Hypothalamus (tissue), 51 donors: ENCODE measurements at regions not wholly inside any gene's neighbourhood (a gene's known extent, or its start where the extent isn't known, plus 50 kb on each side); places are given as distances from the start of the nearest gene placed in this dataset.
"Not testable (repeated sequence)": the region's sequence is repeated elsewhere in the genome, so short reads cannot be mapped to it uniquely, and the experiment has no call there.

Source experiments
- DNase-seq, 51 donors: peaks; one replicate each; lab custom pipeline; 2025; lab: John Stamatoyannopoulos, UW

GRCh38 chr10:20515654-20516053 lies 381.5 kb downstream of the NEBL start:
- DNase-seq = no peak

GRCh38 chr10:20512631-20513030 lies 384.5 kb downstream of the NEBL start:
- DNase-seq = no peak

DNA sequence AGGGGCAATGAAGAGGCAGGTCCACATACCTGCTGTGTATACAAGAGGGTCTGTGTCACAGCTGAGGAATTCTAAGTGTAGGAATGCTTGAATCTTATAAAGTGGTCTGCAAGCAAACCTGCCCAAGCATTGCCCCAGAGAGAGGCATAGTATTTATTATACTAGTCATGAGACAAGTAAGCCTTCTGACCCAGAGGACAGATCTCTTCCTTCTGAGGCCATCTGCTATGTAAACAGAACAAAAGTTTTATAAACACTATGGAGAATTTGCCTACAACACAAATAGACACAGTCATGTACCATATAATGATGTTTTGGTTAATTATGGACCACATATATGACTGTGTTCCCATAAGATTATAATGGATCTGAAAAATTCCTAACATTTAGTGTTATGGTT lies 388.2 kb downstream of the NEBL start:
- no peak for DNase-seq

GRCh38 chr10:20502903-20503585 lies 394.1 kb downstream of the NEBL start:
- no peak for DNase-seq

GRCh38 chr10:20494474-20494873 lies 402.6 kb downstream of the NEBL start:
- DNase-seq = no peak

- DNase-seq = no peak
Measured at GRCh38 chr10:20492447-20492846, 404.7 kb downstream of the NEBL start.

DNA sequence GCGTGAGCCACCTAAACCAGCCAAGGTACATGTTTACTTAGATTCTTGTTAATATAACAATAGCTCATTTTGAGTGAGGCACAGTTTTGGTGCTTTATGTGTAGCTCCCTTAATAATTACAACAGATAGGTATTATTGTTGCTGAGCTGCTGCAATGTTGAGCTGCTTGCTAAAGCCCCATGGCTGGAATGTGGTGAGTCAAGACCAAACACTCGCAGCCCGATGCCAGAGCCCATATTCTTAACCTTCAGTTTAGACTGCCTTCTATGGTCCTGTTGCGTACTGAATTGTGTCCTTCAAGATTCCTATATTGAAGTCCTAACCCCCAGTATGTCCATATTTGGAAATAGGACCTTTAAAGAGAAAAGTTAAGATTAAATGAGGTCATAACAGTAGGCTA lies 407.1 kb downstream of the NEBL start:
- no peak for DNase-seq

DNA sequence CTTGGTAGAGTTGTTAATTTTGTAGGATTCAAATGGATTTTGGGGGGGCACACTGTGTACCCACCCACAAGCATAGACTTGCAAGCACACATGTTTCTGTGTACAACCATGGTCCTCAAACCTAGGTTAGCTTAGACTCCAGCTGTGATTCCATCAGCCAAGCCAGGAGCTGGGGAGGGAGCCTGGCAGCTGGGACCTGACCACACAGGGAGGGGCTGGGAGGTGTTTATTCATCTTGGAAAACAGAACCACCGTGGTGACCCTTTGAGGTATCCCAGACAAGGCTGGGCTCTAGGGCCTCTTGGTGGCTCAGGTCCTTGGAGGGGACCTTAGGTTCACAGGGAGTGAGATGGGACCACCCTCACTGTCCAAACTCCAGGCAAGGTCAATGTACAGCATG lies 410.3 kb downstream of the NEBL start:
- DNase-seq = no peak

DNA sequence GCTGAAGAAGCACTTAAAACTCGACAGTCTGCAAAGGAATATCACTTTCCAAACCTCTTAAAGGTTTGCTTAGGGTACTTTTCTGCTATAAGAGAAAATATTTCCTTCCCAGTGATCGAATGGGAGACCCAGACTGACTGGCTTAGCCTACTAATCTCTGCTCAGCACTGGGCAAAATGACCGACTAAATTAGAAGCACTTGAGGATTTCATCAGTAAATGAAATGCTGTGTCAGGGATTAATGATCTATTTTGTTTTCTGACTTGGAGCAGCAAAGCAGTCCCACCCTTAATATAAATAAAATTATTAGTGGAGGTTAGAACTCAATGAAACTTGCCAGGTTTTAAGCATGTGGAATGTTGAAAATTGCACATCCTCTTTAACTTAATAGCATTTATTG lies 411.6 kb downstream of the NEBL start:
- DNase-seq = no peak

- no peak for DNase-seq
Measured at GRCh38 chr10:20481054-20481453, 416.1 kb downstream of the NEBL start.

- not testable (repeated sequence) for DNase-seq
Measured at GRCh38 chr10:20480575-20480974, 416.5 kb downstream of the NEBL start.

- DNase-seq = no peak
Measured at GRCh38 chr10:20474064-20474463, 423.0 kb downstream of the NEBL start.

- DNase-seq = peak in 1 of 51 donors; percentile 17
Measured at GRCh38 chr10:20473023-20473760, 423.9 kb downstream of the NEBL start.

GRCh38 chr10:20466731-20467130 lies 430.4 kb downstream of the NEBL start:
- DNase-seq = no peak

DNA sequence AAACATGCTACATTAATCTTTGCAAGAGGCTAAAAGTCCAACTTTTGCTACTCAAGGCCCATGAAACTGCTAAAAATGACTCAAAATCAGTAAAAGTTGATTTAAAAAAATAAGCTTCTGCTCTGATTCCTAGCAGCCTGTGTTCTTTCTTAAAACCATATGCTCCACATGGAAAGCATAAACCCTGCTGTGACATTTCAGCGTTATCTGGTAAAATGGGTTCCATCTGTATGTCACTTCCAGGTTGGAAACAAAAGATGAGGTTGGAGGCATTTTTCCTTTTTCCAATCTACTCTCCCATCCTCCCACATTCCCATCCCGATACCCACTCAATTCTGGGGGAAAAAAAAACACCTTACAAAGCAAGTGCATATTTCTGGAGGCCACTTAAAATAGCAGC lies 439.5 kb downstream of the NEBL start:
- DNase-seq = no peak

DNA sequence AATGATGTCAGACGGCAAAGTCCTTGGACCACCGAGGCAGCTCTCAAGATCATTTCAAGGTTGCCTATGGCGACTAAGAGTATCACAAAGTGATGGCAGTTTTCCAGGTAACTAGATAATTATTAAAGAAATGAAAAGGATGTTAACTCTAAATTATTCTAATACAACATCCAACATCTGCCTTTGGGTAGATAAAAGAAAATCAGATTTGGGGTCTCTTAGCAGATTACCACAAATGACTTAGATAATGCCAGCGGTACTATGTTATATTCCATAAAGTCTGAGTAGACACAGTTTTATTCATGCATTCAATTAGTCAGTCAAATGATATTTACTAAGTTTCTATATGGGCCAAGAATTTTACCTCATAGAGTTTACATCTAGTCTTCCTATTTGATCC lies 441.3 kb downstream of the NEBL start:
- no peak for DNase-seq

- DNase-seq = no peak
Measured at GRCh38 chr10:20454331-20454730, 442.8 kb downstream of the NEBL start.

GRCh38 chr10:20446561-20447193 lies 450.4 kb downstream of the NEBL start:
- no peak for DNase-seq

- no peak for DNase-seq
Measured at GRCh38 chr10:20443094-20443493, 454.0 kb downstream of the NEBL start.

DNA sequence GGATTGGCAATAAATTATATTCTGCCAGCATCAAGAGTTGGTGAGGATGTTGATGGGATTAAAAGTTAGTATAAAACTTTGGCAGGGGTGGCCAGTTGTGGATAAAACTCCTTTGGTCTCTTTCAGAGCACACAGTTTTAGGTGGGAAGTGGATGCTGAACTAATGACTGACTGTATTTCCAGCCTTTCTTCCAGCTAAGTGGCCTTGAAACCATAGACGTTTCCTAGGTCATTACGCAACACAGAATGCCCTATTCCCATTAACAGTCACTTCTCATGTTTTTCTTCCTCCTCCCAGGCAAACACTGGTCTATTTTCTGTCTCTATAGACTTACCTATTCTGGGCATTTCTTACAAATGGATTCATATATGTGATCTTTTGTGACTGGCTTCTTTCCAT lies 467.4 kb downstream of the NEBL start:
- no peak for DNase-seq

DNA sequence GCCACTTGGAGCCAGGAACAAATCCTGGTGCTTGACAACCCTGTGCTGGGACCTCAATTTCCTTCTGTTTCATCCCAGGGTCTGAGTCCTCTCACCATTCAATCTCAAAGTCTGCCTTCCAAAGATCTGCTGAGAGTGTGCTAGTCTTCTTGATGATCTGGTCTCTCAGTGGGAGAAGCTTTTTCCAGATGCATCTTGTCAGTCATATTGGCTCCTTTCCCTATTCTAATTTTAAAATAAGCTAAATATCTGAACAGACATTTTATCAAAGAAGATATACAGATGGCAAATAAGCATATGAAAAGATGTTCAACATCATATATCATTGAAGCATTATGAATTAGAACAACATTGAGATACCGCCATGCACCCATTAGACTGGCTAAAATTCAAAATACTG lies 469.3 kb downstream of the NEBL start:
- no peak for DNase-seq

GRCh38 chr10:20418286-20418685 lies 478.8 kb downstream of the NEBL start:
- no peak for DNase-seq
